Thoracic aorta (tissue), 2 donors: ENCODE measurements at regions not wholly inside any gene's neighbourhood (a gene's known extent, or its start where the extent isn't known, plus 50 kb on each side); places are given as distances from the start of the nearest gene placed in this dataset.

Experiments used
- ATAC-seq: fragments of 150-250 bp; one replicate; pipeline ENCODE4 v1.8.0; 2017; ENCODE audit warnings: low read depth; ENCODE audit not compliant: insufficient number of reproducible peaks, low FRiP score
- DNase-seq: peaks from one replicate; pipeline ENCODE4 v3.0.0-alpha.2; 2020; ENCODE audit warnings: low spot score
- H3K27ac ChIP-seq, 2 donors: fragments of 200-600 bp; sonication (generic); 1 replicate in 1 of 2; 2 replicates in 1 of 2; pipeline ENCODE4 v1.5.1; 2016; ENCODE audit warnings: mild to moderate bottlenecking in 2 of 2, moderate library complexity in 2 of 2
- H3K27me3 ChIP-seq: fragments of 200-600 bp; sonication (generic); replicated peaks from 2 replicates; pipeline ENCODE4 v1.6.0; 2016; ENCODE audit warnings: mild to moderate bottlenecking; ENCODE audit not compliant: insufficient read depth
- H3K36me3 ChIP-seq: fragments of 200-600 bp; sonication (generic); one replicate; pipeline ENCODE4 v1.5.1; 2016
- H3K4me1 ChIP-seq, 2 donors: fragments of 200-600 bp; sonication (generic); 1 replicate in 1 of 2; 2 replicates in 1 of 2; pipeline versions ENCODE4 v1.5.1 to v1.6.0; 2016; ENCODE audit warnings: low read depth in 2 of 2, mild to moderate bottlenecking in 1 of 2; ENCODE audit not compliant: control insufficient read depth in 1 of 2
- H3K4me3 ChIP-seq: fragments of 200-600 bp; sonication (generic); 2 replicates; pipeline ENCODE4 v1.5.1; 2016; ENCODE audit warnings: mild to moderate bottlenecking
- H3K9me3 ChIP-seq: fragments of 200-600 bp; sonication (generic); 2 replicates; pipeline ENCODE4 v1.5.1; 2016
- CTCF ChIP-seq: fragments of 200-600 bp; sonication (generic); IDR thresholded peaks from one replicate; pipeline ENCODE4 v1.5.1; 2019; ENCODE audit warnings: antibody characterized with exemption

- H3K4me3 ChIP-seq = no peak overlapping the region
- no peaks in the 10 kb centered on the region for H3K27me3 ChIP-seq
- no peak overlapping the region for H3K27ac ChIP-seq
- no peak for ATAC-seq
- no peaks in the 10 kb centered on the region for H3K36me3 ChIP-seq
- no peak for DNase-seq
- no peaks in the 10 kb centered on the region for H3K9me3 ChIP-seq
- no peak for TF ChIP-seq CTCF
- H3K4me1 ChIP-seq = no peaks in the 10 kb centered on the region
Measured at GRCh38 chr13:82912564-82912963, 969.7 kb downstream of the SLITRK1 start.

- Histone ChIP-seq H3K9me3 (no peaks in the 10 kb centered on the region), H3K4me3 (no peak overlapping the region), H3K27ac (no peak overlapping the region), H3K4me1 (no peaks in the 10 kb centered on the region), H3K27me3 (no peaks in the 10 kb centered on the region), H3K36me3 (no peaks in the 10 kb centered on the region)
- TF ChIP-seq CTCF = no peak
- ATAC-seq = no peak
- DNase-seq = no peak
Measured at GRCh38 chr13:82905071-82905470, 977.2 kb downstream of the SLITRK1 start.

- TF ChIP-seq CTCF = no peak
- DNase-seq (no peak), ATAC-seq (no peak)
- H3K9me3 ChIP-seq = no peaks in the 10 kb centered on the region
- H3K4me3 ChIP-seq = no peak overlapping the region
- H3K27ac ChIP-seq = no peak overlapping the region
- H3K36me3 ChIP-seq = no peaks in the 10 kb centered on the region
- no peaks in the 10 kb centered on the region for H3K4me1 ChIP-seq
- H3K27me3 ChIP-seq = no peaks in the 10 kb centered on the region
Measured at GRCh38 chr13:82900453-82900852, 981.8 kb downstream of the SLITRK1 start.

DNA sequence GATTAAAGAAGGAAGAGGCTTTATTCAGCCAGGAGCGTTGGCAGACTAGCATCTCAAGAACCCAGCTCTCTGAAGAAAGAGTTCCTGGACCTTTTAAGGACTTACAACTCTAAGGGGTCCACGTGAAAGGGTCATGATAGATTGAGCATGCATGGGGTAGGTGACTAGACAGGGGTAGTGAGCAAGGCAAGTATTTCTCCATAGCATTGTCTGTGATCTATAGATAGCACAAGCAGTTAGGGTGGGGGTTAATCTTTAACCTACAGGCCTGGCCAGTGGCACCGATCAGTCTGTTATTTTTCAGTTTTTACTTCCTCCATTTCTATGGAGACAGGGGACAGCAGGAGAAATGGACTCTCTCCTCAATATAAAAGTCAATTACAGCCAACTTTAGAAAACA lies 983.7 kb downstream of the SLITRK1 start:
- Histone ChIP-seq H3K36me3 (no peaks in the 10 kb centered on the region), H3K27ac (no peak overlapping the region), H3K4me3 (no peak overlapping the region), H3K9me3 (no peaks in the 10 kb centered on the region), H3K4me1 (no peaks in the 10 kb centered on the region), H3K27me3 (no peaks in the 10 kb centered on the region)
- no peak for TF ChIP-seq CTCF
- ATAC-seq (no peak), DNase-seq (no peak)

DNA sequence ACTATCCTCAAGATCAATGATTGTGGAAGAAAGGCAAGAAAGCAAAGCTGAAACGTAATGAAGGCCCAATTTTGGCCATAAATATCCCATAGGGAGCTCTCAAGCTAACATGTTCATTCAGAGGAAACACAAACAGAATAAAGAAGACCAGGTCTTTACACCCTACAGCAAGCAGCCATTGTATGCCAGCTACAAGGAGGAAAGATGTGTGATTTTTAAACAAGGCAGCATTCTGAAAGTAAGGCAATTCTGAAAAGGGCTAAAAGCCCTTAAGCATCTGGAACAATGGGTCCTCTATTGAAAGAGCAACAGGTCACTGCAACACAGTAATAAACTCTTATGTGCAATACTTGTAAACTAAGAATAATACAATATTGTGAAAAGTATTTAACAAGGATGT lies 1002.4 kb downstream of the SLITRK1 start:
- H3K36me3 ChIP-seq = no peaks in the 10 kb centered on the region
- no peaks in the 10 kb centered on the region for H3K27me3 ChIP-seq
- no peak overlapping the region for H3K4me3 ChIP-seq
- TF ChIP-seq CTCF = no peak
- H3K9me3 ChIP-seq = no peaks in the 10 kb centered on the region
- H3K27ac ChIP-seq = no peak overlapping the region
- no peak for DNase-seq
- ATAC-seq = no peak
- H3K4me1 ChIP-seq = no peaks in the 10 kb centered on the region
